Muscle layer of colon (tissue), 2 donors: ENCODE measurements at regions not wholly inside any gene's neighbourhood (a gene's known extent, or its start where the extent isn't known, plus 50 kb on each side); places are given as distances from the start of the nearest gene placed in this dataset.

Source experiments
- H3K27ac ChIP-seq: one replicate; pipeline ENCODE4 v1.7.0; 2013; ENCODE audit warnings: low read depth, mild to moderate bottlenecking, low read length, moderate library complexity
- H3K27me3 ChIP-seq, 2 donors: one replicate each; pipeline ENCODE4 v1.7.0; 2013; ENCODE audit warnings: low read length in 2 of 2, mild to moderate bottlenecking in 2 of 2; ENCODE audit not compliant: insufficient read depth in 2 of 2, control insufficient read depth in 1 of 2
- H3K36me3 ChIP-seq: one replicate; pipeline ENCODE4 v1.7.0; 2013; ENCODE audit warnings: mild to moderate bottlenecking, low read length; ENCODE audit not compliant: insufficient read depth
- H3K4me1 ChIP-seq: one replicate; pipeline ENCODE4 v1.7.0; 2013; ENCODE audit warnings: mild to moderate bottlenecking, low read length; ENCODE audit not compliant: insufficient read depth
- H3K4me3 ChIP-seq, 2 donors: one replicate each; pipeline ENCODE4 v1.7.0; 2013; ENCODE audit warnings: low read length in 2 of 2, low read depth in 1 of 2, mild to moderate bottlenecking in 1 of 2, moderate library complexity in 1 of 2
- H3K9ac ChIP-seq: one replicate; pipeline ENCODE4 v1.7.0; 2013; ENCODE audit warnings: low read length
- H3K9me3 ChIP-seq: one replicate; pipeline ENCODE4 v1.7.0; 2013; ENCODE audit warnings: mild to moderate bottlenecking, low read length
- donor health status: abdominal sarcoma.
- donor health status: Adenocarcinoma of cecum.

- Histone ChIP-seq H3K4me3 (no peak overlapping the region), H3K9ac (no peak overlapping the region), H3K36me3 (no peaks in the 10 kb centered on the region), H3K27ac (no peak overlapping the region), H3K4me1 (no peaks in the 10 kb centered on the region), H3K9me3 (no peaks in the 10 kb centered on the region), H3K27me3 (no peaks in the 10 kb centered on the region)
Observed at GRCh38 chr6:92559003-92559402, 860.4 kb downstream of the EPHA7 start.

GRCh38 chr6:92550501-92550900 is 868.9 kb downstream of the EPHA7 start:
- Histone ChIP-seq H3K4me3 (no peak overlapping the region), H3K9me3 (no peaks in the 10 kb centered on the region), H3K9ac (no peak overlapping the region), H3K4me1 (no peaks in the 10 kb centered on the region), H3K27ac (no peak overlapping the region), H3K27me3 (no peaks in the 10 kb centered on the region), H3K36me3 (no peaks in the 10 kb centered on the region)

GRCh38 chr6:92545861-92546260 is 873.5 kb downstream of the EPHA7 start:
- Histone ChIP-seq H3K4me1 (no peaks in the 10 kb centered on the region), H3K4me3 (no peak overlapping the region)

GRCh38 chr6:92541448-92542060 is 877.8 kb downstream of the EPHA7 start:
- Histone ChIP-seq H3K27ac (no peak overlapping the region), H3K27me3 (no peaks in the 10 kb centered on the region), H3K9me3 (no peaks in the 10 kb centered on the region), H3K4me3 (no peak overlapping the region), H3K9ac (no peak overlapping the region), H3K4me1 (no peaks in the 10 kb centered on the region), H3K36me3 (no peaks in the 10 kb centered on the region)

More at GRCh38 chr6:92545861-92546260, 873.5 kb downstream of the EPHA7 start:
- H3K27me3 ChIP-seq, result no peaks in the 10 kb centered on the region
- H3K36me3 ChIP-seq, result no peaks in the 10 kb centered on the region
- H3K9me3 ChIP-seq, result no peaks in the 10 kb centered on the region
- H3K27ac ChIP-seq, result no peak overlapping the region
- no peak overlapping the region for H3K9ac ChIP-seq

GRCh38 chr6:92538926-92539325 is 880.4 kb downstream of the EPHA7 start:
- no peak overlapping the region for H3K4me3 ChIP-seq
- H3K4me1 ChIP-seq, result no peaks in the 10 kb centered on the region
- no peak overlapping the region for H3K9ac ChIP-seq
- H3K36me3 ChIP-seq, result no peaks in the 10 kb centered on the region
- no peak overlapping the region for H3K27ac ChIP-seq
- H3K9me3 ChIP-seq, result no peaks in the 10 kb centered on the region
- no peaks in the 10 kb centered on the region for H3K27me3 ChIP-seq

GRCh38 chr6:92538275-92538674 is 881.1 kb downstream of the EPHA7 start:
- Histone ChIP-seq H3K27me3 (no peaks in the 10 kb centered on the region), H3K9ac (no peak overlapping the region), H3K4me1 (no peaks in the 10 kb centered on the region), H3K4me3 (no peak overlapping the region), H3K9me3 (no peaks in the 10 kb centered on the region), H3K27ac (no peak overlapping the region), H3K36me3 (no peaks in the 10 kb centered on the region)

- Histone ChIP-seq H3K27me3 (no peaks in the 10 kb centered on the region), H3K36me3 (no peaks in the 10 kb centered on the region), H3K9me3 (no peaks in the 10 kb centered on the region), H3K4me3 (no peak overlapping the region), H3K9ac (no peak overlapping the region), H3K27ac (no peak overlapping the region), H3K4me1 (no peaks in the 10 kb centered on the region)
Observed at GRCh38 chr6:92534109-92534508, 885.2 kb downstream of the EPHA7 start.

GRCh38 chr6:92522589-92522988 is 896.8 kb downstream of the EPHA7 start:
- Histone ChIP-seq H3K27me3 (no peaks in the 10 kb centered on the region), H3K9ac (no peak overlapping the region), H3K9me3 (no peaks in the 10 kb centered on the region), H3K4me3 (no peak overlapping the region), H3K36me3 (no peaks in the 10 kb centered on the region), H3K4me1 (no peaks in the 10 kb centered on the region), H3K27ac (no peak overlapping the region)

GRCh38 chr6:92521553-92521952 is 897.8 kb downstream of the EPHA7 start:
- no peaks in the 10 kb centered on the region for H3K4me1 ChIP-seq
- H3K27me3 ChIP-seq, result no peaks in the 10 kb centered on the region
- no peaks in the 10 kb centered on the region for H3K36me3 ChIP-seq
- H3K4me3 ChIP-seq, result no peak overlapping the region
- no peaks in the 10 kb centered on the region for H3K9me3 ChIP-seq
- no peak overlapping the region for H3K9ac ChIP-seq
- no peak overlapping the region for H3K27ac ChIP-seq

GRCh38 chr6:92510137-92510536 is 909.2 kb downstream of the EPHA7 start:
- Histone ChIP-seq H3K27me3 (no peaks in the 10 kb centered on the region), H3K27ac (no peak overlapping the region), H3K4me3 (no peak overlapping the region), H3K36me3 (no peaks in the 10 kb centered on the region), H3K4me1 (no peaks in the 10 kb centered on the region), H3K9me3 (no peaks in the 10 kb centered on the region), H3K9ac (no peak overlapping the region)

GRCh38 chr6:92507552-92507951 is 911.8 kb downstream of the EPHA7 start:
- H3K27ac ChIP-seq, result no peak overlapping the region

GRCh38 chr6:92504509-92504908 is 914.9 kb downstream of the EPHA7 start:
- H3K27ac ChIP-seq, result no peak overlapping the region
- no peaks in the 10 kb centered on the region for H3K4me1 ChIP-seq
- no peak overlapping the region for H3K4me3 ChIP-seq
- H3K9me3 ChIP-seq, result no peaks in the 10 kb centered on the region
- no peak overlapping the region for H3K9ac ChIP-seq
- H3K27me3 ChIP-seq, result no peaks in the 10 kb centered on the region
- no peaks in the 10 kb centered on the region for H3K36me3 ChIP-seq

More at GRCh38 chr6:92507552-92507951, 911.8 kb downstream of the EPHA7 start:
- Histone ChIP-seq H3K4me3 (no peak overlapping the region), H3K9me3 (no peaks in the 10 kb centered on the region), H3K9ac (no peak overlapping the region), H3K4me1 (no peaks in the 10 kb centered on the region), H3K36me3 (no peaks in the 10 kb centered on the region), H3K27me3 (no peaks in the 10 kb centered on the region)
